ENCODE measurements at regions not wholly inside any gene's neighbourhood (a gene's known extent, or its start where the extent isn't known, plus 50 kb on each side); places are given as distances from the start of the nearest gene placed in this dataset.
"Not testable (repeated sequence)": the region's sequence is repeated elsewhere in the genome, so short reads cannot be mapped to it uniquely, and the experiment has no call there.

GRCh38 chr18:1498216-1498615 is 593.5 kb downstream of the ADCYAP1 start:
- no peaks in the 10 kb centered on the region for H3K27me3 Mint-ChIP-seq
- CTCF ChIA-PET, result no interaction called here
- POLR2A ChIA-PET, result no interaction called here

DNA sequence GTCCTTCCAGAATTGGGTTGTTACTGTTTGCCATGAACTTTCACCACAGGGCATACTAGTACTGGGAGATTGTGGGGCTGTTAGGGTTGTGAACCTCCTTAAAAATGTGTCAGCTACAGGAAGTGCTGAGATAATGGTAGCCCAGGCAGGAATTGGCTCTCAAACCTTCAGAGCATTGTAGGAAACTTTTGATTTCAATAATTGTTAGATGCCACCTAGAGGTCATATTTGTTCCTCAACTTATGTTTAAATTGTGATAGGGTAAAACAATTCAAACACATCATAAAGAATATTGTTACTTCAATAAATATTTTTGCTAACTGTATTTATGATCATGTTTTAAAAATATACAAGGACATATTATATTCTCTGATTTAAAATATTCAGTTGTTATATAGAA is 594.6 kb downstream of the ADCYAP1 start:
- Mint-ChIP-seq H3K27ac (no peak overlapping the region), H3K36me3 (ENCODE audit: low read depth) (no peaks in the 10 kb centered on the region), H3K4me3 (no peak overlapping the region), H3K27me3 (no peaks in the 10 kb centered on the region), H3K9me3 (peaks cover 4% of the 10 kb centered on the region), H3K4me1 (no peaks in the 10 kb centered on the region)
- CTCF ChIA-PET, result no interaction called here
- POLR2A ChIA-PET, result no interaction called here
- no peak for DNase-seq

More at GRCh38 chr18:1498216-1498615, 593.5 kb downstream of the ADCYAP1 start:
- no peaks in the 10 kb centered on the region for H3K36me3 Mint-ChIP-seq (ENCODE audit: low read depth)
- H3K4me3 Mint-ChIP-seq, result no peak overlapping the region
- H3K9me3 Mint-ChIP-seq, result peaks cover 11% of the 10 kb centered on the region
- no peak for DNase-seq
- H3K27ac Mint-ChIP-seq, result no peak overlapping the region
- H3K4me1 Mint-ChIP-seq, result no peaks in the 10 kb centered on the region

DNA sequence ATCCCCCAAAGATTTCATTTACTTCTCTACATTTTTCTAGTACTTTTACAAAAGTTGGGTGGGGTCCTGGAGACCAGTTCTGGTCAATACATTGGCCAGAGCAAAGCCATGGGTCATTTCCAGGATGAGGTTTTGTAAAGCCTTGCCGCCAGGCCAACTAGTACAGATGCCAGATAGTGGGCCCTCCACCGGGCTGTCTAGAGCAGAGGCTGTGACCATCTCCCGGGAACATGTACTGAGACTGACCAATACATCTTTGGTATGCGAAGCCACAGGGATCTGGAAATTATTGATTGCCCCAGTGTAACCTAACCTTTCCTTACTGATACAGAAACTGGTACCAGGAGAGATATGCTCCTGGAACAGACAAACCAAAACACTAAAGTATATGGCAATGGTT is 599.2 kb downstream of the ADCYAP1 start:
- ChIA-PET CTCF (no interaction called here), POLR2A (no interaction called here)
- DNase-seq, result no peak
- Mint-ChIP-seq H3K27ac (no peak overlapping the region), H3K4me3 (no peak overlapping the region), H3K36me3 (ENCODE audit: low read depth) (no peaks in the 10 kb centered on the region), H3K9me3 (no peaks in the 10 kb centered on the region), H3K4me1 (no peaks in the 10 kb centered on the region), H3K27me3 (no peaks in the 10 kb centered on the region)

GRCh38 chr18:1505856-1506255 is 601.2 kb downstream of the ADCYAP1 start:
- CTCF ChIA-PET, result no interaction called here
- no peak overlapping the region for H3K4me3 Mint-ChIP-seq
- no peak for DNase-seq
- no peaks in the 10 kb centered on the region for H3K27me3 Mint-ChIP-seq
- POLR2A ChIA-PET, result no interaction called here
- H3K27ac Mint-ChIP-seq, result no peak overlapping the region
- no peaks in the 10 kb centered on the region for H3K9me3 Mint-ChIP-seq
- no peaks in the 10 kb centered on the region for H3K4me1 Mint-ChIP-seq
- no peaks in the 10 kb centered on the region for H3K36me3 Mint-ChIP-seq (ENCODE audit: low read depth)

DNA sequence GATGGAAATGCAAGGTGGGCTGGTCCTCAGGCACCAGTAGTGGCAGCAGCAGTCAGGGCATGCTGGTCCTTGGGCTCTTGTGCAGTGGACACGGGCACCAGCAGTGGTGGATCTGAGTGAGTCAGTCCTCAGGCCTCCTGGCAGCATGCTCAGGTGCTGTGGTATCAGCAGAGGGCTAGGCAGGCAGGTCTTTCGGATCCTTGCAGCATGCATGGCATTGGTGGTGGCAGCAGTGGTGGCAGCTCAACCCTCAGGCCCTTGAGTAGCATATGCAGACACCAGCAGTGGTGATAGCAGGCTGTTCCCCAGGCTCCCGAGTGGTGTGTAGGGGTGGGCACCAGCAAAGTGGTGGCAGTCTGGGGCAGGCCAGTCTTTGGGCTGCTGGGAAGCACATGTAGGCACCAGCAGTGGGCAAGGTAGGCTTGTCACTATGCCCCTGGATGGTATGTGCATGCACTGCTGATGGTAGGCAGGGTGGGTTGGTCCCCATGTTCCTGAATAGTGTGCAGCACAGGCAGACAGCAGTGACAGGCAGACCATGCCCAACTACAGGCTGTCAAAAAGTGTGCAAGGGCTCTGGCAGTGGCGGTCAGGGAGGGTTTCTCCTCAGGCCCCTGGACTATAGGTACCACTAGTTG is 606.0 kb downstream of the ADCYAP1 start:
- Mint-ChIP-seq H3K27ac (no peak overlapping the region), H3K9me3 (no peaks in the 10 kb centered on the region), H3K4me3 (no peak overlapping the region), H3K36me3 (ENCODE audit: low read depth) (no peaks in the 10 kb centered on the region), H3K4me1 (no peaks in the 10 kb centered on the region), H3K27me3 (no peaks in the 10 kb centered on the region)
- ChIA-PET CTCF (no interaction called here), POLR2A (no interaction called here)
- DNase-seq, result no peak

GRCh38 chr18:1511619-1512311 is 607.1 kb downstream of the ADCYAP1 start:
- POLR2A ChIA-PET, result no interaction called here
- Mint-ChIP-seq H3K4me3 (no peak overlapping the region), H3K9me3 (no peaks in the 10 kb centered on the region), H3K27me3 (no peaks in the 10 kb centered on the region), H3K27ac (no peak overlapping the region), H3K4me1 (no peaks in the 10 kb centered on the region), H3K36me3 (ENCODE audit: low read depth) (no peaks in the 10 kb centered on the region)
- CTCF ChIA-PET, result no interaction called here
- no peak for DNase-seq

DNA sequence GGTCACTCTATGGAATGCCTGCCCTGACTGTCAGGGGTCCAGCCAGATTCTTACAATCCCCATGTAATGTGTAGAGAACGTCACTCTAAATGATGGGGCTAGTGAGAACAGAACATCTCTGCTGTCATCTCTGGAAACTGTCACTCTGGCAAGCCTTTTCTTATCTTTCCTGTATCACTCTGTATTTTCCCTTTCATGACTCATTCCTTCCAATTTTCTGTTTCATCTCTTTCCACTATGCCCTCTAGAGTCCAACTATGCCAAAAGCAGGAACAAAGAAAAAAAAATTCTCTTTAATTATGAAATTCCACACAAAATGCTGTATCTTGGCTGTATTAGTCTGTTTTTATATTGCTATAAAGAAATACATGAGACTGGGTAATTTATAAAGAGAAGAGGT is 608.8 kb downstream of the ADCYAP1 start:
- POLR2A ChIA-PET, result no interaction called here

DNA sequence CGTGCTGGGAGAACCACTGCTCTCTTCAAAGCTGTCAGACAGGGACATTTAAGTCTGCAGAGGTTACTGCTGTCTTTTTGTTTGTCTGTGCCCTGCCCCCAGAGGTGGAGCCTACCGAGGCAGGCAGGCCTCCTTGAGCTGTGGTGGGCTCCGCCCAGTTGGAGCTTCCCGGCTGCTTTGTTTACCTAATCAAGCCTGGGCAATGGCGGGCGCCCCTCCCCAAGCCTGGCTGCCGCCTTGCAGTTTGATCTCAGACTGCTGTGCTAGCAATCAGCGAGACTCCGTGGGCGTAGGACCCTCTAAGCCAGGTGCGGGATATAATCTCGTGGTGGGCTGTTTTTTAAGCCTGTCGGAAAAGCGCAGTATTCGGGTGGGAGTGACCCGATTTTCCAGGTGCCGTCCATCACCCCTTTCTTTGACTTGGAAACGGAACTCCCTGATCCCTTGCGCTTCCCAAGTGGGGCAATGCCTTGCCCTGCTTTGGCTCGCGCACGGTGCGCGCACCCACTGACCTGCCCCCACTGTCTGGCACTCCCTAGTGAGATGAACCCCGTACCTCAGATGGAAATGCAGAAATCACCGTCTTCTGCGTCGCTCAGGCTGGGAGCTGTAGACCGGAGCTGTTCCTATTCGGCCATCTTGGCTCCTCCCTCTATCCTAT is 617.0 kb downstream of the ADCYAP1 start:
- POLR2A ChIA-PET; CTCF ChIA-PET; H3K27me3 Mint-ChIP-seq; H3K27ac Mint-ChIP-seq; H3K4me3 Mint-ChIP-seq; H3K4me1 Mint-ChIP-seq; H3K9me3 Mint-ChIP-seq; H3K36me3 Mint-ChIP-seq (ENCODE audit: low read depth); DNase-seq: not testable (repeated sequence)

More for the DNA sequence above, 608.8 kb downstream of the ADCYAP1 start:
- Mint-ChIP-seq H3K9me3 (no peaks in the 10 kb centered on the region), H3K27ac (no peak overlapping the region), H3K27me3 (no peaks in the 10 kb centered on the region), H3K36me3 (ENCODE audit: low read depth) (no peaks in the 10 kb centered on the region), H3K4me3 (no peak overlapping the region), H3K4me1 (no peaks in the 10 kb centered on the region)
- CTCF ChIA-PET, result no interaction called here
- no peak for DNase-seq

DNA sequence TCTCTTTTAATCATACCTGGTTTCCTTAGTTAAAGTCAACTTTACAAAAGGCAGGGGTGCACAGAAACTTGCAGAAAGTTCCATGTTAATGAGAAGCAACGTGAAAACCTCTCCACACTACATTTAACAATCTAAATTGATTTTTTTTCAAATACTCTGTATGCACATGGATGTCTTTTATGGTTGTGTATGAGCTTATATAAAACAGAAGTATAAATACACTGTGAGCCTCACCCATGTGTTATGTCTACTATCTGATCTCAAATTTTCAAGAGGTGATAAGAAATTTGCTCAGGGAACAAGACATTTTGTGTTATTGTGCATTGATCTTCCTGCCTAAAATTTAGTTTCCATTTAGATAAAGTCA is 617.6 kb downstream of the ADCYAP1 start:
- CTCF ChIA-PET, result no interaction called here
- no peak overlapping the region for H3K27ac Mint-ChIP-seq
- H3K36me3 Mint-ChIP-seq (ENCODE audit: low read depth), result no peaks in the 10 kb centered on the region
- H3K9me3 Mint-ChIP-seq, result peaks cover 5% of the 10 kb centered on the region
- DNase-seq, result no peak
- POLR2A ChIA-PET, result no interaction called here
- H3K4me3 Mint-ChIP-seq, result no peak overlapping the region
- H3K4me1 Mint-ChIP-seq, result no peaks in the 10 kb centered on the region
- H3K27me3 Mint-ChIP-seq, result no peaks in the 10 kb centered on the region

DNA sequence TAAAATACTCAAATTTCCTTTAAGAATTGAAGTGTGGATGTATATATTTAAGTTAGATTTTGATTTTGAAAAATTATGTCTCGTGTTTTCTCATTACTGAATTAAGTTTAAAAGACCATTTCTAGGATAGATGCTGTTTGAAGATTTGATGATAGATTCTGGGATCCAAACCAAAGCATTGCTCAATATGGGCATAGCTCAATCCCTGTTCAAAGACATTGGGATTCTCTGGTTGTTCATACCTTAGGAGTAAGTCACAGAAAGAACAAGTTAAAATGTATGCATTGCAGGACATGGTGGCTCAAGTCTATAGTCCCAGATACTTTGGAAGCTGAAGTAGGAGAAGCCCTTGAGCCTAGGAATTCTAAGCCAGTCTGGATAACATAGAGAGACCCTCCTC is 622.3 kb downstream of the ADCYAP1 start:
- no peak overlapping the region for H3K27ac Mint-ChIP-seq
- H3K36me3 Mint-ChIP-seq (ENCODE audit: low read depth), result no peaks in the 10 kb centered on the region
- CTCF ChIA-PET, result no interaction called here
- no peak for DNase-seq
- H3K4me1 Mint-ChIP-seq, result no peaks in the 10 kb centered on the region
- peaks cover 5% of the 10 kb centered on the region for H3K9me3 Mint-ChIP-seq
- POLR2A ChIA-PET, result no interaction called here
- no peak overlapping the region for H3K4me3 Mint-ChIP-seq
- no peaks in the 10 kb centered on the region for H3K27me3 Mint-ChIP-seq

DNA sequence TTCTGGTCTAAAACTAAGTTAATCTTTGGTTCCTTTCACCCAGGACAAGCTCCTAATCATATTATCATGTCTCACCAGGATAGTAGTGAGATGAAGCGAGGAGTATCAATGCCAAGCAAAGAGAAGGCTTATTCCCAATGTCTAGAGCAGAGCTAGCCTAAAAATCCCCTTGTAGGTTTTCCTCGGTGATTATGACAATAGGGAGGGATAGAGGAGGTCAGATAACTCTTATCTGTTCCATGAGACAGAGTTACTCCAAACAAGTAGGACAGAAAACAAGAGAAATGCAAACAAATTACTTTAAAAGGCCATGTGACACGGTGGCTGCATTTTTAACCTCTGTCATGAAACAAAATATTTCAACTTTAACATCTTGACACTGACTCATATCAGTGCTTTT is 623.1 kb downstream of the ADCYAP1 start:
- no peak for DNase-seq
- Mint-ChIP-seq H3K27me3 (no peaks in the 10 kb centered on the region), H3K9me3 (peaks cover 2% of the 10 kb centered on the region), H3K4me1 (no peaks in the 10 kb centered on the region), H3K4me3 (no peak overlapping the region), H3K27ac (no peak overlapping the region), H3K36me3 (ENCODE audit: low read depth) (no peaks in the 10 kb centered on the region)
- CTCF ChIA-PET, result no interaction called here
- POLR2A ChIA-PET, result no interaction called here

GRCh38 chr18:1528447-1528846 is 623.8 kb downstream of the ADCYAP1 start:
- POLR2A ChIA-PET, result no interaction called here
- Mint-ChIP-seq H3K9me3 (peaks cover 2% of the 10 kb centered on the region), H3K4me3 (no peak overlapping the region), H3K27ac (no peak overlapping the region), H3K4me1 (no peaks in the 10 kb centered on the region), H3K27me3 (no peaks in the 10 kb centered on the region), H3K36me3 (ENCODE audit: low read depth) (no peaks in the 10 kb centered on the region)
- CTCF ChIA-PET, result no interaction called here
- DNase-seq, result no peak

DNA sequence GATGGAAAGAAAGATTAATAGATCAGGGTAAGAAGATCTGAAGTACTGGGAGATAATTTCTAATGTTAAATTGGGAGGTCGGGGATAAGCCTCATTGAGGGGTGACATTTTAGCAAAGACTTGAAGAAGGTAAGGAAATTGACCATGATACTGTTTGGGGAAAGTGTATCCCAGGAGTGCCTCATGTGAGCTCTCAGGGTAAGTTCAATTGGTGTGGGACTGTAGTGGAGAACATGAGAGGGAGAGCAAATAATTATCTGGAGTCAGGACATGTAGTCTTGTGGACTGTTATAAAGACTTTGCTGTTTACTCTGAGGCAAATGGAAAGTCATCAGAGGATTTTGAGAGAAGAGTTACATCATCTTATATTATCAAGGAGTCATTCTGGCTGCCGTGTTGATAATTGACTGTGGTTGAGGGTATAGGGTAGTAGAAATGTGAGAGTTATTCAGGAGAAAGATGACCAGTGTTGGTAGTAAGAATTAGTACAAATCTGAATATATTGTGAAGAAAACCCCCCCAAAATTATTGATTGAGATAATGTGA is 624.4 kb downstream of the ADCYAP1 start:
- Mint-ChIP-seq H3K4me1 (no peaks in the 10 kb centered on the region), H3K36me3 (ENCODE audit: low read depth) (no peaks in the 10 kb centered on the region), H3K27me3 (no peaks in the 10 kb centered on the region), H3K9me3 (peaks cover 2% of the 10 kb centered on the region), H3K4me3 (no peak overlapping the region), H3K27ac (no peak overlapping the region)
- no peak for DNase-seq
- POLR2A ChIA-PET, result no interaction called here
- CTCF ChIA-PET, result no interaction called here

- Mint-ChIP-seq H3K4me3 (no peak overlapping the region), H3K4me1 (no peaks in the 10 kb centered on the region), H3K36me3 (ENCODE audit: low read depth) (no peaks in the 10 kb centered on the region), H3K9me3 (peaks cover 2% of the 10 kb centered on the region), H3K27me3 (no peaks in the 10 kb centered on the region), H3K27ac (no peak overlapping the region)
- DNase-seq, result no peak
- ChIA-PET POLR2A (no interaction called here), CTCF (no interaction called here)
Observed at GRCh38 chr18:1530650-1531049, 626.0 kb downstream of the ADCYAP1 start.

Data from activated CD4-positive, alpha-beta memory T cell treated with anti-CD3 and anti-CD28 coated beads, Interleukin-2, amount 10 ng/mL, durations not matched to agents 7 days and 5 days (primary cell).